Neural cell (in vitro differentiated cells): ENCODE measurements at regions not wholly inside any gene's neighbourhood (a gene's known extent, or its start where the extent isn't known, plus 50 kb on each side); places are given as distances from the start of the nearest gene placed in this dataset.

Source experiments
- H2AFZ ChIP-seq: fragments of 200-600, 300-800 bp; sonication (generic), shearing (Covaris generic); 2 replicates; pipeline ENCODE4 v1.6.0; 2014; ENCODE audit warnings: low read depth, mild to moderate bottlenecking, antibody characterized with exemption, low read length, moderate library complexity
- H3F3A ChIP-seq: fragments of 200-600 bp; shearing (Covaris generic); 2 replicates; pipeline ENCODE4 v1.6.1; 2016; ENCODE audit warnings: mild to moderate bottlenecking, moderate library complexity, mixed read lengths, antibody characterized with exemption, low read length; ENCODE audit not compliant: insufficient read depth, poor library complexity, severe bottlenecking
- H3K27ac ChIP-seq: fragments of 200-600, 300-800 bp; sonication (generic), shearing (Covaris generic); 2 replicates; pipeline ENCODE4 v1.5.1; 2014; ENCODE audit warnings: mild to moderate bottlenecking, low read length, moderate library complexity
- H3K27me3 ChIP-seq: fragments of 300-800, 200-600 bp; sonication (generic), shearing (Covaris generic); 2 replicates; pipeline ENCODE4 v1.6.0; 2014; ENCODE audit warnings: mild to moderate bottlenecking, low read depth, low read length, moderate library complexity; ENCODE audit not compliant: insufficient read depth
- H3K36me3 ChIP-seq: fragments of 300-800, 200-600 bp; sonication (generic), shearing (Covaris generic); 2 replicates; pipeline ENCODE4 v1.5.1; 2014; ENCODE audit warnings: mild to moderate bottlenecking, antibody characterized with exemption, low read length, moderate library complexity; ENCODE audit not compliant: insufficient read depth
- H3K4me2 ChIP-seq: fragments of 300-800, 200-600 bp; sonication (generic), shearing (Covaris generic); 2 replicates; pipeline ENCODE4 v1.6.0; 2014; ENCODE audit warnings: mild to moderate bottlenecking, low read length
- H3K4me3 ChIP-seq: fragments of 300-800, 200-600 bp; sonication (generic), shearing (Covaris generic); 2 replicates; pipeline ENCODE4 v1.5.1; 2014; ENCODE audit warnings: mild to moderate bottlenecking, low read length, moderate library complexity
- H3K79me2 ChIP-seq: fragments of 200-600 bp; shearing (Covaris generic); replicated peaks from 2 replicates; pipeline ENCODE4 v1.6.0; 2014; ENCODE audit warnings: mild to moderate bottlenecking, low read length, moderate library complexity; ENCODE audit not compliant: insufficient read depth
- H3K9ac ChIP-seq: fragments of 300-800, 200-600 bp; sonication (generic), shearing (Covaris generic); 2 replicates; pipeline ENCODE4 v1.6.1; 2016; ENCODE audit warnings: mild to moderate bottlenecking, low read length, mixed read lengths
- H3K9me2 ChIP-seq: fragments of 200-600 bp; shearing (Covaris generic); 2 replicates; pipeline ENCODE4 v1.6.1; 2016; ENCODE audit warnings: mild to moderate bottlenecking, low read length, mixed read lengths; ENCODE audit not compliant: insufficient read depth
- H3K9me3 ChIP-seq: fragments of 200-600, 300-800 bp; sonication (generic), shearing (Covaris generic); 2 replicates; pipeline ENCODE4 v1.6.1; 2016; ENCODE audit warnings: mild to moderate bottlenecking, mixed run types, low read length, moderate library complexity, mixed read lengths
- H4K20me1 ChIP-seq: fragments of 200-600 bp; shearing (Covaris generic); 2 replicates; pipeline ENCODE4 v1.6.1; 2016; ENCODE audit warnings: mild to moderate bottlenecking, mixed run types; ENCODE audit not compliant: insufficient read depth
- CTCF ChIP-seq: fragments of 450-650 bp; IDR thresholded peaks from 2 replicates; pipeline ENCODE4 v1.5.1; 2014; ENCODE audit warnings: antibody characterized with exemption, mild to moderate bottlenecking, moderate library complexity; ENCODE audit not compliant: poor library complexity, severe bottlenecking
- EP300 ChIP-seq: fragments of 450-650 bp; conservative IDR thresholded peaks from 2 replicates; pipeline ENCODE4 v1.6.1; 2014; ENCODE audit warnings: antibody characterized with exemption, mild to moderate bottlenecking, moderate library complexity; ENCODE audit not compliant: poor library complexity, severe bottlenecking
- EZH2 ChIP-seq: fragments of 200-600, 300-800 bp; shearing (Covaris generic), sonication (generic); IDR thresholded peaks from 2 replicates; pipeline ENCODE4 v1.6.1; 2014; ENCODE audit warnings: antibody characterized with exemption, low read length, borderline replicate concordance, mild to moderate bottlenecking; ENCODE audit not compliant: insufficient read depth, poor library complexity, severe bottlenecking
- MXI1 ChIP-seq: fragments of 450-650 bp; conservative IDR thresholded peaks from 2 replicates; pipeline ENCODE4 v1.6.1; 2014; ENCODE audit warnings: antibody characterized with exemption, mild to moderate bottlenecking; ENCODE audit not compliant: poor library complexity, severe bottlenecking
- POLR2AphosphoS5 ChIP-seq: IDR thresholded peaks from 2 replicates; pipeline ENCODE4 v1.6.1; 2012
- RAD21 ChIP-seq: fragments of 450-650 bp; conservative IDR thresholded peaks from 2 replicates; pipeline ENCODE4 v1.6.1; 2014; ENCODE audit warnings: antibody characterized with exemption, mild to moderate bottlenecking, moderate library complexity
- REST ChIP-seq: IDR thresholded peaks from 2 replicates; pipeline ENCODE4 v1.6.1; 2012; ENCODE audit warnings: borderline replicate concordance
- SMC3 ChIP-seq: fragments of 450-650 bp; conservative IDR thresholded peaks from 2 replicates; pipeline ENCODE4 v1.6.1; 2014; ENCODE audit warnings: antibody characterized with exemption, mild to moderate bottlenecking, moderate library complexity; ENCODE audit not compliant: poor library complexity
- TAF1 ChIP-seq: IDR thresholded peaks from 2 replicates; pipeline ENCODE4 v1.6.1; 2012; ENCODE audit warnings: low read depth

DNA sequence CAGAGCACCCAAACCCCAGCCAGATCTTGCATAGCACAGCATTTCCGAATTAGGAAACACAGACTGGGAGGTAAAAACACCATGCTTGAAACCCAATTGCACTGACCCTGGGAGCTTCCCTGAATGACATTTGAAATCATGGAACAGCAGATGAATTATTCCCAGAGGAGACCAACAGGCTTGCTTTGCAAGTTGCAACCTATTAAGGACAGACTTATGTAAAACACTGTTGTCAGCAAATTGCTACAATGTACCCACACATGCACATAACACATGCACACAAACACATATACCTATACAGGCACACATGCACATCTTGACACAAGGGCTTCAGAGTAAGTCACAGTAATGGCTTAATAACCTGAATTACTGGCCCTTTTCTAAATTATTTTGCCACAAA lies 984.8 kb downstream of the DNAH5 start:
- Histone ChIP-seq H3K79me2 (no peaks in the 10 kb centered on the region), H4K20me1 (no peaks in the 10 kb centered on the region), H3K9me2 (no peaks in the 10 kb centered on the region), H3F3A (no peaks in the 10 kb centered on the region), H3K9me3 (no peaks in the 10 kb centered on the region), H3K27me3 (no peaks in the 10 kb centered on the region), H2AFZ (no peak overlapping the region), H3K4me3 (no peak overlapping the region), H3K36me3 (no peaks in the 10 kb centered on the region), H3K27ac (no peak overlapping the region), H3K9ac (no peak overlapping the region), H3K4me2 (no peak overlapping the region)
- TF ChIP-seq MXI1 (no peak), RAD21 (no peak), EP300 (no peak), REST (no peak), CTCF (no peak), EZH2 (no peak), TAF1 (no peak), POLR2AphosphoS5 (no peak), SMC3 (no peak)

DNA sequence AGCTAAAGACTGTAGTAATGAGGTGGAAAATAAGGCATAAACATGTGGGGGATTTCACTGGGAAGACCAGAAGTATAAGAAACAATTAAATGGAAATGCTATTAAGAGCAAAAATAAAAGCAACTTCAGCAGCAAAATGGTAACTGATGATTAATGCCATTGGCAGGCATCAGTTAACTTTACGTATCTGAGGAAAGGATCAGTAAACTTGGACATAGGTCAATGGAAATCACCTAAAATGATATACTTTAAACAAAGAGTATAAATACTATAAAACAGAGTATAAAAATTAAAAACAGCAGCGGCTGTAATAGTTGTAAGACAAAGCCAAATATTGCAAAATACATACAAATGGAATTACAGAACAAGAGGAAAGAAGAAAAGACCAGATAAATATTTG lies 992.1 kb downstream of the DNAH5 start:
- no peak overlapping the region for H2AFZ ChIP-seq
- no peaks in the 10 kb centered on the region for H3F3A ChIP-seq
- no peak overlapping the region for H3K4me2 ChIP-seq
- H3K79me2 ChIP-seq: no peaks in the 10 kb centered on the region
- H3K4me3 ChIP-seq: no peak overlapping the region
- no peaks in the 10 kb centered on the region for H3K27me3 ChIP-seq
- H4K20me1 ChIP-seq: no peaks in the 10 kb centered on the region
- no peak for TF ChIP-seq EZH2
- TF ChIP-seq TAF1: no peak
- no peak for TF ChIP-seq POLR2AphosphoS5
- TF ChIP-seq RAD21: no peak
- no peak for TF ChIP-seq SMC3
- no peak for TF ChIP-seq EP300
- no peak for TF ChIP-seq REST
- no peak for TF ChIP-seq CTCF
- TF ChIP-seq MXI1: no peak
- no peaks in the 10 kb centered on the region for H3K36me3 ChIP-seq
- H3K9me3 ChIP-seq: no peaks in the 10 kb centered on the region
- no peak overlapping the region for H3K9ac ChIP-seq
- H3K27ac ChIP-seq: no peak overlapping the region
- no peaks in the 10 kb centered on the region for H3K9me2 ChIP-seq
